NCI-H2227 (cell line): ENCODE measurements at regions not wholly inside any gene's neighbourhood (a gene's known extent, or its start where the extent isn't known, plus 50 kb on each side); places are given as distances from the start of the nearest gene placed in this dataset.
"Not testable (repeated sequence)": the region's sequence is repeated elsewhere in the genome, so short reads cannot be mapped to it uniquely, and the experiment has no call there.

Source experiments
- DNase-seq: peaks from one replicate; lab custom pipeline; 2025; ENCODE audit not compliant: unreplicated experiment; lab: John Stamatoyannopoulos, UW

DNA sequence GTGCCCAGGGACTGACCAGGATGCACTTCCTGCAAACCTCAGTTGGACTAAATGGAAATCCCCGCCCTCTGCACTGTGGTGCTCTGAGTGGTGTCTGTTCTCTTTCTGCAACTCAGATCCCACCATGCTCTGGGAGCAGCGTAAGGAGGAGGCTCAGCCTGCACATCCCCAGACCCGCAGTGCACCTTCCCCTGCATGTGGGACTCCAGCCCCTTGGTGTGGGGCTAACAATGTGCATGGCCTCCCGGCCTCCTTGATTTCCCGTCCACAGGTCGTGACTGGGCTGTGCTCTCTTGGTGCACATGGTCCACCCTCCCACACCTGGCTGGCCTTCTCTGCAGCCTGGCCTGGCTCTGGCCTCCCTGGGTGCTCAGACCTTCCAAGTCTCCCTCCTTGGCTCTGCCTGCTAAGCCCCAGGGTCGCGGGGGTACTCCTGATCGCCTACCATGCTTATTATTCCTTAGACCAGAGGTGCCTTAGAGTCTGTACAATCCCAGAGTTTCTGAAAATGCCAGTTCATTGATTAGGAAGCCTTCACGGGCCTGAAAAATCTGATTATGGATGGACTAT lies 397.5 kb downstream of the IRX2 start:
- DNase-seq, result no peak

DNA sequence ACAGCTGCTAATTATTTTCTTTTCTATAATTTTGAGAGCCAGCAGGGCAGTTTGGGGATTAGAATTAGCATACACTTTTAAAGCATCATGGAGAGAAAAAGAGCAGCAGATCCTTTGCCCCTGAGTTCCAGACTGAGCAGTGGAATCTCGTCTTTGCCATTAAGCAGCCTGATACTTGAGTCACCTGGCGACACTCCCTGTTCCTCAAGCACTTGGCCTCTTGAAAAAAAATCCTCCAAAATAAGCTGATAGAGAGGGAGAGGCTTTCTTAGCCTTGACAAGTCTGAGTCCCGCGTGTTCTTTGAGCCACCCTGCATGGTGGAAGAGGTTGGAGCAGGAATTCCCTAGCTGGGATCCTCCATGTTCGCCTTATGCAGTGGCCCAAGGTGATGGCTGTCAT lies 398.3 kb downstream of the IRX2 start:
- DNase-seq, result no peak

DNA sequence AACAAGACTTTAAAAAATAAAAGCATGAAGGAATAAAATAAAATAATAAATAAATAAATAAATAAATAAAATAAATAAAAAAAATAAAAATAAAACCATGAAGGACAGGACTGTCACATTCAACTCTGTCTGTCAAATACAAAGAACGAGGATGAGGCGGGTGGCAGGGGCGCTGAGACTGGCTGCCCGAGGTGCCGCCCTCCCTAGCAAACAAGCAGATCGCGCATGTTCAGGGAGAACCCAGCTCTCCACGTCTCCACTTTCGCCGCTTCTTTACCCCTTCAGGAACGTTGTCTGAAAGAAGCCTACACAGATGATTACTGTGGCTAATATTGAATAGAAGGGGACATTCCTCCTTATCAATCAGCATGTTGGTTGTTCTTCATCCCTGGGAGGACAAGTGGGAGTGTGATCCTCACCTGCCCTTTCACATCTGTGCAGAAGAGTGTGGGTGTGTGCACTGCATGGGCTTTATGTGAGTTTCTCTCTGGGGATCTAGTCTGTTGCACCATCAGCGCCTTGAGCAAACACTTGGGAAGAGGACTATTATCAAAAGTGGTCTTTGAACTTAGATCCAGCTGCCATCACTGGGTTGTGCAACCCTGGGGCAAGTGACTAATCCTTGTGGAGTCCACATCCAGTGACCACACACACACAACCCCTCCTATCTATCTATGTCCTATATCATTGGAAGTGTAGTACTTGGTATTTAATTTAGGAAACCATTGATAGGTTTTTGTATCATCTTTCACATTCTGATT lies 399.2 kb downstream of the IRX2 start:
- DNase-seq, result no peak

DNA sequence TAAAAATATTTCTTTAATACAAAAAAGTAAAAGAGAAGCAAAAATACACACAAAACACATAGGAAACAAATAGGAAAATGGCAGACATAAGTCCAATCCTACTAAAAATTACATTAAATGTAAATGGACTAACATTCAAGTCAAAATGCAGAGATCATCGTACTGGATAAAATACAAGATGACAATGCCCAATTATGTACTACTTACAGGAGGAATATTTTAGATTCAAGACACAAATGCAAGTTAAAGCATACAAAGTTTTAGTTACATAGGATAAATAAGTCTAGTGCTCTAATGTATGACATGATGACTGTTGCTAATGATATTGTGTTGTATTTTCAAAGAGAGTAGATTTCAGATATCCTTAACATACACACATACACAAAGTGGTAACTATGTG lies 401.7 kb downstream of the IRX2 start:
- DNase-seq, result not testable (repeated sequence)

DNA sequence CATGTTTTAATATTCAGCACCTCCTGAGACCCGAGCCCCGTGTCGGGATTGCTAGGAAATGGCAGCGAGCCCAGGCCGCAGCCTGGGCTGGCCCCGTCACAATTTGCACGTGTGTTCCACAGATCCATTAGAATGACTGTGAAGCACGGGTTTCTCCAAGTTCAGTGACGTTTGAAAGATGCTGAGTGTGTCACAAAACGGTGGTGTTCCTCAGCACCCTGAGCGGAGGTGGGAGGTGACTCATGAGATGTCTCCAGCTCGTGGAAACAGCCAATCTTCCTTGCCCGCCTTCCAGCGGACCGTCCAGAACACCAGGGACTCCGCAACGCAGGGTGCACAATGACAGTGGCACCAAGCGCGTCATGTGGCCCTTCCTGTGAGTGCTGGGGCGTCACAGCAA lies 412.8 kb downstream of the IRX2 start:
- no peak for DNase-seq

DNA sequence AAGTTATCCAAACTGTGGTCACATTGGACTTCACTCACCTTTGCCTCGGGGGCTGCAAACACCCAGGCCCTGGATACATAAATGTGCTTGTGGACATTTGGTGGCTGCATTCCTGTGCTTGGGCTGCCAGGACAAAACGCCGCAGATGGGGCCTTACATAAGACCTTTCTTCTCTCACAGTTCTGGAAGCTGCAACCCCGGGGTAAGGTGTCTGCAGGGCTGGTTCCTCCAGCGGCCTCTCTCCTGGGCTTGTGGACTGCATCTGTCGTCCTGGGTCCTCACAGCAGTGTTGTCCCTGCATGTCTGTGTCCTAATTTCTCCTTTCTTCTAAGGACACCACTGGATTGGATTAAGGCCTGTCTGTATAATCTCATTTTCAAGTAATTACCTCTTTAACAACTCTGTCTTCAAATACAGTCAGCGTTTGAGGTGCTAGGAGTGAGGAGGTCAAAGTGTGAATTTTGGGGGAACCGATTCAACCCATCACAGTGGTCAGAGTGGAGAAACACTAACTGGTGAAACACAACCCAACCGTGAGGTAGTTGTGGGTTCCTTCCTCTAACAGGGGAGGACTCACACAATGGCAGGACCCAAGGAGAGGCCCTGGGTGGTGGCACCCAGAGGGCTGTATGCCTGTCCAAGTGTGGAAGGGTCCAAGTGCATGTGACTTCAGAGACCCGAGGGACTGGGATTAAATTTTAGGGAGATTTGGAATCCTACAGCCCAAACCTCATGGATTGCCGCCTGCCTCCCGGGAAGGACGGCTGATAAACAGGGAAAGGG lies 415.6 kb downstream of the IRX2 start:
- DNase-seq, result no peak

DNA sequence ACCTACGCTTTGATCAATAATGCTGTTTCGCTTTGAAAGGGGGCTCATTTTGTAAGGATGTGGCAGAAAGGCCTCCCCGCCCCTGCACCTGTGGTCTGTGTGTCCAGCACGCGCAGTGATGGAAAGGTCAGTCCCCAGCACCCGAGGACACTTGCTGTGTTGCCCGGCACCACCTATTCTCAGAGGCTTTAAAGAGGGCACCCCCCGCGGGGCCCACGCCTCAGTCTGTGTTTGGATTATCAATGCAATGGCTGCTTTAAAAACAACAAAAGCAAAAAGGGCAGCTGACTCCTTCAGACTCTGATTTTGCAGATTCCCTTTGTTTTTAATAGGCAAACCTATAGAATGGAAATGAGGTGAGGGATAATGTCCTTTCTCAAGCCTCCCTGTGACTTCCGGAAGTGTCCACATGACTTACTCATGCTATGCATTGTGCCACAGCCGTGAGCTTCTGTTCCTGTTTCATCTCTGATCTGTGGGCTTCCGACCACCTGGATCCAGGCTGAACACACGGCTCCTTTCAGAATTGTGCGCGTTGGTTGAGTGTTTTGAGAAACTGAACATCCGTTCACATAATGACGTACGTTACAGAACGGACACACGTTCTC lies 416.2 kb downstream of the IRX2 start:
- DNase-seq, result no peak

DNA sequence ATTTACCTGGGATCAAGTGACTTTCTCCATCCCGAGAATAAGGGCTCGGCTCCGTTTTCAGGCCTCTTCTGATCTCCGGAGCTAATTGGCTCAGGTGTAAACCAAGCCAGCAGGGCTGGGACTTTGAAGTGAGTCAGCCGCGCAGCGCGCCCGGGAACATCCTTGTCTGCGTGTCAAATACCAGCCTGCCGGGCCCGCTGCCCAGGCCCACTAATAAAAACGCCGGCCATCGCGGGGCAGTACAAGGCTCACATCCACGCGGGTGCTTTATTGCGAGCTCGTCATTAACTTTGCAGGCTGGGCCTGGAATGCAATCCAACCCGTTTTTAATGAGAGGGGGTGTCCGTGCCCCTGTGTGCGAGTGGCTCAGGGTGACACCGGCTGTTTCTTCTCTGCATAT lies 416.8 kb downstream of the IRX2 start:
- no peak for DNase-seq

DNA sequence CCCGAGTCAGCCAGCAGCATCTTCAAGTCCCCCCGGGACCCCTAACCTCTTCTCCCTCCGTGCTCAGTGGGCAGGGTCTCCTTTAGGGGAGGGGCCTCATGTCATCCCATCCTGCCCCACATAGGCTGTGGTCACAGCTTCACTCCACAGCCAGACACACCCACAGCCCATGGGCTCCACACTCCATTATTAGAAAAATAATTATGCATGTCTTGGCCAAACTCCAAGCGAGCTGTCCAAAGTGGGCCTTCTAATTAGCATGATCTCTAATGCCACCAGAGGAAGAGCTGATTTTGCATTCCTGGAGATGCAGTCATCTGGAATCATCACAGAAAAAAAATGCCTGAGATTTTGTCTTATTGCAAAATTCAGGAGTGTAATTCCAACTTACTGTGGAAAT lies 418.2 kb downstream of the IRX2 start:
- no peak for DNase-seq

DNA sequence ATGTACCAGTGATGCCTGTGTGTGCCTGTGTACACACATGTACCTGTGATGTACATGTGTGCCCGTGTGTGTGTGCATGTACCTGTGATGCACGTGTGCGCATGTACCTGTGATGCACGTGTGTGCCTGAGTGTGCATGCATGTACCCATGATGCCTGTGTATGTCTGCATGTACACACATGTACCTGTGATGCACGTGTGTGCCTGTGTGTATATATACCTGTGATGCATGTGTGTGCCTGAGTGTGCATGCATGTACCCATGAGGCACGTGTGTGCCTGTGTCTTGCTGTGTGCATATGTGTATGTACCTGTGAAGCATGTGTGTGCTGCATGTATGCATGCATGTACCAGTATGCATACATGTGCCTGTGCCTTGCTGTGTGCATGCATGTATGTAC lies 419.0 kb downstream of the IRX2 start:
- no peak for DNase-seq

DNA sequence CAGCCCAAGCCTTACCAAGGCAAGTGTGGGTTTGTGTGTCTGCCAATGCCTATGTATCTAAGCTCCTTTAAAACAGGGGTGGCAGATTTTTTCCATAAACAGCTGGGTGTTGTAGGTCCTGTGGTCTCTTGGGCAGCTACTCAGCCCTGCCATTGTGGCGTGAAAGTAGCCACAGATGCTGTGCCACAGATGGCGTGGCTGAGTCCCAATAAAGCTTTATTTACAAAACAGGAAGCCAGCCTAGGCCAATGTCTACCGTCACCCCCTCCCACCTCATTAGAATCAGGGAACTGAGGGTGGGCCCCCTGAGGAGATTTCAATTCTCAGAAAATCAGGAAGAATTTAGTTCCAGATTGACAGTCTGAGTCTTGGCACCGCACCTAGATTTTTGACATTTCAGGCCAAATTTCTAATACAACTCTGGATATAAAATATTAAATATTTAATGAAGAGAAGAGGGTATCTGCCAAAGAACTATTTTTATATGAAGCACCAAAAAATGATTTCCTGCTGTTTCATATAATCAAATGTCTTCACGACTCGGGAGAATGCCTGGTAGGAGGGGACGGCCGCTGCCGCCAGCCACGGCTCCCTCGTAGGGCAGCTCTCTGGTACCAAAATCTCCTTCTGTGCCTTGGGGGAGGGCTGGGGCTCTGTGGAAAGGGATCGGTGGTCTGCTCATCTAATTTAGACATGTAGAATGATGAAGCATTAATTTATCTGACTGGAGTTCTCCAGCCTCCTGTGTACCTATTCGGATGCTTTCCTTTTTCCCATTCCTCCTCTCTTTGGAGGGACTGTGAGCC lies 420.9 kb downstream of the IRX2 start:
- no peak for DNase-seq

DNA sequence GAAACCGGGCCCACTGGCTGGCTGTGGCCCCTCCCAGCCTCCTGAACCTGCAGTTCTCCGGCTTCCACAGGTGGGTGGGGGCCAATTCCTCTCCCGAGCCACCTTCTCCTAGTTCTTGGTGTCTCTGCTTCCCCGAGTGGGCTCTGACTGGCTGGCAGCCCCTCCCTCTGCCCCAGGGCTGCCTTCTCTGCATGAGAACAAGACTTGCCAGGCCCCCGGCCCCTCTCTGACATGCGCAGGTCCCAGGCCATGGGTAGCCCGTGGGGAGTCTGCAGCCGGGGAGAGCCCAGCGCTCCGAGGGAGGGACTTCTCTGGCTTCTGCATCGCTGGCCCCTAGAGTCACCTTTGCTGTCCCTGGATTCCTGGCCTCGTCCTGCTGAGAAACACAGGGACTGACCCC lies 421.7 kb downstream of the IRX2 start:
- DNase-seq, result no peak

DNA sequence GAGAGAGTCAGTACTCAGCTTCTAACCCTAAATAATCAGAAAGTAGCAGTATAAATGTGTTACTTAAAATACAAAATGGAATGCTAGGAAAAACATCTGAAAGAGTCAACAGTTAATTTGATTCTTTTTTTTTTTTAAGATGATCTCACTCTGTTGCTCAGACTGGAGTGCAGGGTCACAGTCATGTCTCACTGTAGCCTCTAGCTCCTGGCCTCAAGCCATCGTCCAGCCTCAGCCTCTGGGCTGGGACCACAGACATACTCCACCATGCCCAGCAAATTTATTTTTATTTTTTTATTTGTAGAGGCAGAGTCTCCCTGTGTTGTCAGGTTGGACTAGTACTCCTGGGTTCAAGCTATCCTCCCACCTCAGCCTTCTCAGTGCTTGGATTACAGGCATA lies 424.9 kb downstream of the IRX2 start:
- no peak for DNase-seq

DNA sequence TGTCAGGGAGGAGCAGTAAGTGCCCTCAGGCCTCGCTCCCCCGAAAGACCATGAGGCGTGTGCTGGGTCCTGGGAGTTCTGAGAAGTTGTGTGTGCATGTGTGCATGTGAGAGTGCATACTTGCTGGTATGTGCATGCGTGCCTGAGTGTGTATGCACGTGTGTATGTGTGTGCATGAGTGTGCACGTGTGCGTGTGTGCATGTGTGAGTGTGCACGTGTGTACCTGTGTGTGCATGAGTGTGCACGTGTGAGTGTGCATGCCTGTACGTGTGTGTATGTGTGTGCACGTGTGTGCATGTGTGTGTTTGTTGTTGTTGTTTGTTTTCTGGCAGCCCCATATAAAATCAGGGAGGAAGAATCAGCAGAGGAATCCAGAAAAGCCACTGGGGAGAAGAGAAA lies 426.7 kb downstream of the IRX2 start:
- no peak for DNase-seq

DNA sequence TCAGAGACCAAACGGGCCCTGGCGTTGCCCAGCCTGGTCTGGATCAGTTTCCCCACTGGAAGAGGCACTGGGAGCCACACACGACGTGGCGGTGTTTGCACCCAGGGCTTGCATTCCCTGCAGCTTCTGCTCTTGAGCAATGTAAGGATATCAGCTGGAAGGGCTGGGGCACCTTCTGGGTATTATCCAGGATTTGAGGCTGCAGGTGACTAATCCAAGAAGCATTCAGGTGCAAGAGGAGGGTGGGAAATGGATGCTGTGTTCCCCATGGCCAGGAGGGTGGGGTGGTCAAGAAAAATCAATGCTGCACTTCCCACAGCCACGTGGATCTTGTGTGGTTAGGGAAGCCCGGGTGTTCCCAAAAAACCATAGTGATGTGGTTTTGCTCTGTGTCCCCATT lies 430.9 kb downstream of the IRX2 start:
- DNase-seq, result no peak

DNA sequence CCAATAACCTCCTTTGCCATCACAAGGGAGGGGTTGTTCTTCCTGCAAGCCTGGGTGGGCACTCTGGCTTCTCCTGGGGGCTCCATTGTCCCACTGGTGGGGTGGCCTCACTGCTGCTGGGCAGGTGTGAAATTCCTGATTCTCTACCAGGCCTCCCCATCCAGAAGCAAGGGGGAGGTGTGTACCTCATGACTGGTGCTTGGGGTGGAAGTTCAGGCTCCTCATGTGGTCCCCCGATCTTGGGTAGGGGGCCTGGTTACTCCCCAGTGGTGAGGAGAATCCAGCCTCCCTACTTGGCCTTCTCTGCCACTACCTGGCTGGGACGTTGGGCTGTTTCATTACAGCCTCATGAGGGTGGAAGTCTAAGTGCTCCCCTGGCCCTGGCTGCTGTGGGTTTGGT lies 433.9 kb downstream of the IRX2 start:
- no peak for DNase-seq

DNA sequence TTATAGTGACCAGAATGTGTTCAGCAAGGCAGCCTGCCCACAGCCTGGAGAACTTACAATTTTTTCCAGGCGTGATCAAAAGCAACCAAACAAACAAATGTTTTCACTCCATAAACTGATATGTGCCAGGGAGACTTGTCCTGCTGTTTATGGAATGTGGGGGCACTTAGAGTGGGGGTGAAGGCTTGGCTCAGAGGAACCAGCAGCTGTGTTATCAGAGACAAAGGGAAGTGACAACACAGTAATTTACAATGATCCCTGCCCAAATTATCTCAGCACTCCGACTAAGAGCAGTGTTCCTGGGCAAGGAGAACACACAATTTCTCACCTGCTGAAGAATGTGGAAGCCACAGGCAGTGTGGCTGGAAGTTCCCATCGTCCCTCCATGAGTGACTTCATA lies 429.1 kb upstream of the IRX4 start:
- no peak for DNase-seq

DNA sequence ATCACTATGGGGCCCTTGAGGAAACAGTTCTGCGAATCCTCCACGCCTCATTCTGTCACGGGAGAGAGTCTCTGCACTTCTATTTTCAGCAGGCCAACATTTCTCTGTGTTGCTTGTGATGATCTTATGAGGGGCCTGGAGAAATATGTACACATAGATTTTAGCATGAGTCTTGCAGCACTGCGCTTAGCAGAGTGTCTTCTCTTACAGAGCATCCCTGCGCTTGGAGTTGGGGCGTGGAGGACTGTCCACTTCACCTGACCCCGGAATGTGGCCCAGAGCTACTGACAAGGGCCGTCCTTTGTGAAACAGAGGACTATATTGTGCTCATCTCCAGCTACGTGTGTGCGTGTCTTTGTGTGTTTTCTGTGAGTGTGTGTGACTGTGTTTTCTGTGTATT lies 428.2 kb upstream of the IRX4 start:
- DNase-seq, result no peak

DNA sequence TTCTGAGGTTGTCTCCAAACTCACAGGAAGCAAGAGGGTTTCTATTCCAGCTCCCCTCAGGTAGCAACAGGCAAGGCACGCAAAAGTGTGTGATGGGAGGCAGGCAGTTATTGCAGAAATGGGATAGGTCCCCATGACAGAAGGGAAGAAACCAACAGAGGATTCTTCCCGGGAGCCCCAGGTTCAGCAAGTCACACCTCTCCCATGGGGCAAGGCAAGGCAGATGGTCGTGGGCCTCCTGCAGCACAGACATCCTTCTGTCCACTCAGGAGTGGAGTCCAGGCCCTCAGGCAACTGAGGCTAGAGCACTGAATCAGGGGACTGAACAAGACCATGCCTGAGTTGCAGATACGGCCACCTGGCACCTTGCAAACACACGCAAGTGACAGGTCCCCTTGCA lies 424.9 kb upstream of the IRX4 start:
- DNase-seq, result no peak

DNA sequence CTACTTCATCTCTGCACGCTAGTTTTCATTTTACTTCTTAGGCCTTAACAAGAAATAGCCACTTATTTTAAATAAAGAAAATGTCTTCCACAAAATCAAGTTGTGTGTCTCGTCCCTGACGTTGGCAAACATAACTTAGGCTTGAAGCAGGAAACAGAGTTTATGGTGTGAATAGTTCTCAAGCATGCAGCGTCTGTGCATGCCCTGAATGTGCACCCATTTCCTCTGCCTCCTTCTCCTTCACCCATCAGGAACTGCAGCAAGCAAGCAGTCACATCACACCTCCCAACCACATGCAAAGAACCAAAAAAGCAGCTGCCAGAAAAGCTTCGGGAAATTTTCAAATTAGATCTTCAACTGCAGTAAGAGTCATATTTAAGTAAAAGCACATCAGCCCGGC lies 424.0 kb upstream of the IRX4 start:
- no peak for DNase-seq

DNA sequence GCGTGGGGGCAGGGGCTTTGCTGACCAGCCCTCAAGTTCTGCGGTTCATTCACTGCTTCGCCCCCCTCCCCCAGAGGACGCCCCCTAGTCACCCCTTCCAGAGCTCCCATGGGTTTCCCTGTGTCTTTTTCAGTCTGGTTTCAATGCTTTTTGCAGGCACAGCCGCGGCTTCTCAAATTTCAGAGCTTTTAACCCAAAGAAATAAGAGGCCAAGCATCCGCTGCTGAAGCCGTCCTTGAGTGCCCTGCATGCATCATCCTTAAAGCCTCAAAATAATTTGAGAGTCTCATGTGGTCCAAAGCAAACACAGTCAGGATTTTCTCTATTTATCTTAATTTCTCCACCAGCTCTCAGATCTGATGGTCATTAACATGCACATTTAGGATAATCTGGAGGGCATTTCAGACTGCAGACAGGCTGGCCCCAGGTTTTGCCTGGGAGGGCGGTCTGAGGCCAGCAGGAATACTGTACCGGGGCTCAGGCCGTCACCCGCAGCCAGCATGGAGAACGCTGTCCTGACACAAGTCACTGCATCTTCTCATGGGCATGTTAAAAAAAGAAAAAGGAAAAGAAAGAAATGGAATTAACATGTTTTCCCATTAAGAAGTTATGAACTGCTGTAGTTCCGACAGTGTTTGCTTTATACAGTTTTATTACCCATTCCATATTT lies 420.8 kb upstream of the IRX4 start:
- no peak for DNase-seq
